GM18858 (cell line): ENCODE measurements at regions not wholly inside any gene's neighbourhood (a gene's known extent, or its start where the extent isn't known, plus 50 kb on each side); places are given as distances from the start of the nearest gene placed in this dataset.
"Not testable (repeated sequence)": the region's sequence is repeated elsewhere in the genome, so short reads cannot be mapped to it uniquely, and the experiment has no call there.

ENCODE experiments used
- ATAC-seq: cut with Tn5 transposase; IDR thresholded peaks from one replicate; pipeline ENCODE4 v1.9.1; 2021; ENCODE audit not compliant: unreplicated experiment

DNA sequence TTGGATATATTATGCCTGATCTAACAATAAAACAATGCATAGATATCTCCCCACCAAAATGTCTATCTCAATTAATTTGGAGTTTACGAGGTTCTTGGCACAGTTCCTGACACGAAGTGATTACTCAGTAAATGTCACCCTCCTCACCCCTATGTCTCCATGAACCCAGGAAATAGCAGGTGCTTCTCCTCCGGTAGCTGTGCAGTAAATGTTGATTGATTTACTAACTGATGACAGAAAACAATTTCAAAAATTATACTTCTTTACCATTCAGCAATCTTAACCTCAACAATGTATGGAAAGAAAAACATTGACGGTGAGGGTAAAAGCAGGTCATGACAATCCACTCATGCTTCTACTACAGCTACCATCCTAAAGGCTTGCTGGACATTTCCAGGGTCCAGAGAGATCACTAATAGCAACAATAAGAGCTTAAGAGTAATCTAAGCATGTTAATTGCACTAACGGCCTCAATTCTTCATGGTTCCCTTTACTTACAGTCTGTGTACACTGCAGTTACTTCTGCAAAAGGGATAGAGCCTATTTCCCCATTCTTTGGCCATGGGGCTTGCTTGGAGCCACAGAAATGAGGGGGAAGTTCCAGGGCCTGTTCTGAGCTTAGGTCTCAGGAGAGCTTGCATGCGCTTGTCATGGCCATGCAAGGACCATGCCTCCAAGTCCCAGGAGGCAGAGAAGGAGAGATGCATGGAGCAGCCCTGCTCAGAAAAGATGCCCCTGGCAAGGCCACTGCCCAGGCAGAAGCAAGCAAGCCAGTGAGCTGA lies 222.6 kb downstream of the ATP6V0E2 start:
- ATAC-seq, result not testable (repeated sequence)

DNA sequence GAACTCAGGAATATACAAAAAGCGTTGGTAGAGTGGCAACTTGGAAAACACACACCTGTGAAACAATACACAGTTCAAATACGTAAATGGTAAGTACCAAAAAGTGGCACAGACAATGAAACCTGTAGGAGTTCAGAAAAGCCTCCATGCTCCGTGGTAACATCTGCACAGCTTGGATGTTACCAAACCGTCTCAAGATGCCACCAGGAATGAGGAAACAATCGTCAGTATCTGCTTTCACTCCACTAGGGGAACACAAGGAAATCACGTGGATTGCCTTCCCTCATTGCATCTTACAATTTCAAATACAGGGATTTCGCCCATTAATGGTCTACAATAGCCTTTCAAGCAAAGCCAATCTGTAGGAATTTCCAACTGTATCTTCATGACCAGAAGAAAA lies 224.6 kb upstream of the LRRC61 start:
- ATAC-seq, result not testable (repeated sequence)

DNA sequence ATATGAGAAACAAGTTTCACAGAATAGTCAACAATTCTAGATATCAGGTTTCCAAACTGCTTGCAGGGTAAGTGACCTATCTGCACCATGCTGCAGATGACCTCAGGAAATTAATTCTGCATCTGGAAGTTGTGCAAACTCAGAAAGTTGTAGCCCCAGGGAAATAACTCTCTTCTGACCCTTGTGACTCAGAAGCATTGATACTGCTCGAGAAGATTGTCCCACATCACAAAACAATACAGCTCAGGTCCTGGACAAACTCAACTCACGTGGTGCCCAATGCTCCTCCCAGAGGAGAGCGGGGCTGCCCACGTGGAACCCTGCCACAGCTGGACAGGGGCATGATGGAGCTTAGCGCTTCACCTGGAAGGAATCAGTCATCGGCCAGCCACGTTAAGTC lies 221.9 kb upstream of the LRRC61 start:
- ATAC-seq, result not testable (repeated sequence)

DNA sequence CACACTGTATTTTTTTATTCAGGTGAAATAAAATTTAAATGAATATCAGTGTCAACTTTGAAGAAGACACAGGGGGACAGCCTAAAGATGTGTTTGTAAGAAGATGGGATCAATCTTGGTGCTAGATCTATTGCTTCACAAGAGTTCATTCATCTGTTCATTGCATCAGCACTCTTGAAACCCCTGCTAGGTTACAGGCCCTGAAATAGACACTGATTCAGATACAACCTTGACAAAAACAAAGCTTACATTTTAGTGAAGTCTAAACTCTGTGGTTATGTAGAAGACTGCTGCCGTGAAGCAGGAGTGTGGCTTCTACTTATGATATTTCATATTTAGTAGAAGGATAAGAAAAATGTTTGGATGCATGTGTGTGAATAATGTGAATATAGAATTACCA lies 215.9 kb upstream of the LRRC61 start:
- ATAC-seq, result not testable (repeated sequence)

DNA sequence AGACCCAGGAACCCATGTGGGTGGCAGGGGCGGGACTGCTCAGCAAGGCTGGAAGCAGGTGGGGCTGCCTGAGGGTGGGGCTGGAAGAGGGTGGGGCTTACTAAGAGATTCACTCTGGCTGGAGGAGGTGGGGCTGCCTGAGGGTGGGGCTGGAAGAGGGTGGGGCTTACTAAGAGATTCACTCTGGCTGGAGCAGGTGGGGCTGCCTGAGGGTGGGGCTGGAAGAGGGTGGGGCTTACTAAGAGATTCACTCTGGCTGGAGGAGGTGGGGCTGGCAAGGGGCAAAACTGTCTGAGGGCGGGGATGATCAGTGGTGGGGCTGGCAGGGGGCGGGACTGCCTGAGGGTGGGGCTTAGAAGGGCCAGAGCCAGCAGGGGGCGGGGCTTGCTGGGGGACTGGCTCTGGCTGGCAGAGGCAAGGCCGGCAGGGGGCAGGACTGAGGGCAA lies 212.8 kb upstream of the LRRC61 start:
- not testable (repeated sequence) for ATAC-seq

DNA sequence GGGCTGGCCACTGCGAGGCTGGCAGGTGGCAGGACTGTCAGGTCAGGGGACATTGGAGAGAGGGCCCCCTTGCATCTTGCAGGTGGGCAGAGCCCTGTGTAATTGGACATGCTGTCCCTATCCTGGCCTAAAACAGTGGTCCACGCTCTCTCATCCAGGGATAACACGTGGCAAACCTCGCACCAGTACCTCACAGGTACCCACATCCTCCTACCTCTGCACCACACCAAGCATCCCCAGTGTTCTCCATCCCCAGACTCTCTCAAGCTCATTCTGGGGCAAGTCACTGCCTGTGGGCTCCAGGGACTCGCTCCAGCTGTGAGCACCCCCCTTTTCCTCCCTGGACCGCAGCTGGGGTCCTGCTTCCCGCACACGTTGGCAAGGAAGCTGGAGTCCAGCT lies 212.3 kb upstream of the LRRC61 start:
- ATAC-seq, result not testable (repeated sequence)

DNA sequence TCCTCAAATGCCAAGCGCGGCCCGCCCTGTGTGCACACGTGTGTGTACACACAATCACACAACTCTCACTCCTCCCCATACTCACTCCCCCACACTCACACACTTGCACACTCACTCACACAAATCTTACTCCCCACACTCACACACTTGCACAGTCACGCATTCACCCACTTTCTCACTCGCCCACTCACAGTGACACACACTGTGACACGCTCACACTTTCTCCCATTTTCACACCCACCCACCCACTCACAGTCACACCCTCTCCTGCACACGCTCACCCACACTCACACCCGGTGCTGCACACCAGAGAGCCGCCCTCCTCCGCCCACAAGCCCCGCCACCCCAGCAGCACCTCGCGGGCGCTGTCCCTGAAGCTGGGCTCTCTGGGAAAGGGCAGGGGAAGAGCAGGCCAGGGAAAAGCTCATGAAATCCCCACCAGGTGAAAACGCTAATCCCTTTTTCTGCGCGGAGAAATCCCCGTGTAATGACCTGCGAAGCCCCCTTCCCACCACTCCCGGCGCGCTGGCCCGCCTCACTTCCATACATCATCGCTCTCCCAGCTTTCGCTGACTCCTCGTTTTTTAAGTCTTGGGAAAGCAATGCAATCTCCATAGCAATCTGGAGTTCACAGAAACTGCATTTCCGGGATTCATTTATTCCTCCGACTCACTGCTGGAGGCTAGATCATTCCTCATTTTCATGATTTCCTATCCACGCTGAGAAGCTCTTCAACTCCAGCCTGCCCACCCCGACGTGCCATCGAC lies 211.6 kb upstream of the LRRC61 start:
- ATAC-seq, result not testable (repeated sequence)

DNA sequence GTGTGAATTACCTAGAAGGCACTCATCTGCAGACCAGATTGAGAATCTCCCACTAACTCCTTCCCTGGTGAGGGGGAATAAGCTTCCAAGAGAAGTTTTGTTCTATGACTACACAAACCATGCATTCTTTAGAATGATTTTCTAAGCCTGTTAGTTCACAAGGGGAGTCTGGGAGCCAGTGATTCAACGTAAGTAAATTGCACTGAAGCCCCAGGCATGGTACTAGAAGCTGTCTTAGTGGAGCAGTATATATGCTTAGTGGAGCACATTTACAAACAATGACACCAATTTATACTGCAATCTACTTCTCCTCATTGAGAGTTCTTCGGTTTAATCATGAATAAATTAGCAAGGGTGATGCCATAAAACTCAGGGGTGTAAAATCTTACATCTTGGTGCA lies 209.9 kb upstream of the LRRC61 start:
- ATAC-seq, result not testable (repeated sequence)

DNA sequence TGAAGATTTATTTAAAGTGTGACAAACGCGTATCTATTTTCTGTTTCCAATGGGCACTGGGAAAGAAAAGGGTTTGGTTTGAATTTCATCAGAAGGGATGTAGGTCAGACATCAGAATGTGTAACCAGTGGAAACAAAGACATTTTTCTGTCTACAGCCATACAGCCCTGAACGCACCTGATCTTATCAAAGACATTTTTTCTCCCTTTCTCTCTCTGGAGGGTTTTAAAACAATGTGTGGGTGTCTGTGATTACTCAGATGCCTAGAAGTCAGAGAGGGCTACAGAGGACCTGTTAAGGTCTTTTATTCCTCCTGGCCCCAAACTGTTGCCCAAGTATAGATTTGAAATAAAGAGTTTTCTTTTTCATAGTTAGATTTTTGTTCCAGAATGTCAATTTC lies 208.6 kb upstream of the LRRC61 start:
- ATAC-seq, result not testable (repeated sequence)

DNA sequence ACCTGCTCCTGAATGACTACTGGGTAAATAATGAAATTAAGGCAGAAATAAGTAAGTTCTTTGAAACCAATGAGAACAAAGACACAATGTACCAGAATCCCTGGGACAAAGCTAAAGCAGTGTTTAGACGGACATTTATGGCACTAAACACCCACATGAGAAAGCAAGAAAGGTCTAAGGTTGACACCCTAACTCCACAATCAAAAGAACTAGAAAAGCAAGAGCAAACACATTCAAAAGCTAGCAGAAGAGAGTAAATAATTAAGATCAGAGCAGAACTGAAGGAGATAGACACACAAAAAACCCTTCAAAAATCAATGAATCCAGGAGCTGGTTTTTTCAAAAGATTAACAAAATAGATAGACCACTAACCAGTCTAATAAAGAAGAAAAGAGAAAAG lies 203.2 kb upstream of the LRRC61 start:
- not testable (repeated sequence) for ATAC-seq

DNA sequence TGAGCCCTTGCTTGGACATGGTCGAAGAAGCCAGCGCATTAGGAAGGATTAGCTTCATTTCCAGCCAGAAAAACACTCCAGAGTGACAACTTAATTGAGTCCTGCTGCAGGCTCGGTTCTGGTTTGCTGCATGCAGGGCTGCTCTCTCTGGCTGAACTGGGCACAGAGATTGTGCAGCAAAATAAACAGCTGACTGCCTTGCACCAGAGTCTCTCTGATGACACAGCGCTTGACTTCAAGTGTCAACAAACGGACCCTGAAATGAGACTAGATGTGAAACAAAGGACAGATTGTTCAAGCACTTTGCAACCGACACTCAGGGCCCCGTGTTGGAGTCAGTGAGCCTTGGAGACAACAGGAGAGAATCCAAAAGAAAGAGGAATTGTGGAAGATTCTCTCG lies 197.3 kb upstream of the LRRC61 start:
- not testable (repeated sequence) for ATAC-seq

DNA sequence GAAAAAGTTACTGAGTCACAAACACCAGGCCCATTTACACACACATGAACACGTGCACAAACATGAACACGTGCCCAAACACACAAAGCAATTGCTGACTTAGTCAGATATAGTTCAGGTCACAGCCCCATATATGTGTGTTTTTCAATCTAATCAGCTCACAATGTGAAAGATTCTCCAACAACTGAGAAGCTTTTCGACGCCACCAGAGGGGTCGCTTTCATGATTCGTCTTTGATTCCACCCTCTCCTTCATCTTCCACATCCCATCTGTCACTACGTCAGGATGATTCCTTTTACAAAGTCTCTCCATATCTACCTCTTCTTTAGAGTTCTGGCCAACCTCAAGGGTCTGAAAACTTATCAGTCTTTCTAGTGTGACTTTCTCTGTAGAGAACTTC lies 188.7 kb upstream of the LRRC61 start:
- not testable (repeated sequence) for ATAC-seq

DNA sequence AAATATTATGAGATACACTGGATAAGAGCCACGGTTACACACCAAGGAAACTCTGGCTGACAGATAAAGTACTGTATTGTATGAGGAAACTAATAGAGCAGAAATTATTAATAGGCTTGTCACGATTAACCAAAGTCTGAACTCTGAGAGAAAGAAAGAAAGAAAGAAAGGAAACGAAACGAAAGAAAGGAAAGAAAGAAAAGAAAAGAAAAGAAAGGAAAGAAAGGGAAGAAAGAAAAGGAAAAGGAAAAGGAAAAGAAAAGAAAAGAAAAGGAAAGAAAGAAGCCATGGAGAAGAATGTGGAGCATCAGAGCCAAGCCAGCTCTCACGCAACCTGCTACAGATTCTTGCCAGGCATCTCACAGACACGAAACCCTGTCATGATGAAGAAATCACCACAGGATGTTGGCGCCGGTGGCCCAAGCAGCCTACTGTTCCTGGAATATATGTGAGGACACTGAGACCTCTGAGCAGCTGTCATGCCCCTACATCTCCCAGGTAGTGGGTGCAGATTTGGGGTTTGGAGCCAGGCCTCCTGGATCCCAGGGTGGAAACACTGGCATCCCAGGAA lies 187.4 kb upstream of the LRRC61 start:
- not testable (repeated sequence) for ATAC-seq

DNA sequence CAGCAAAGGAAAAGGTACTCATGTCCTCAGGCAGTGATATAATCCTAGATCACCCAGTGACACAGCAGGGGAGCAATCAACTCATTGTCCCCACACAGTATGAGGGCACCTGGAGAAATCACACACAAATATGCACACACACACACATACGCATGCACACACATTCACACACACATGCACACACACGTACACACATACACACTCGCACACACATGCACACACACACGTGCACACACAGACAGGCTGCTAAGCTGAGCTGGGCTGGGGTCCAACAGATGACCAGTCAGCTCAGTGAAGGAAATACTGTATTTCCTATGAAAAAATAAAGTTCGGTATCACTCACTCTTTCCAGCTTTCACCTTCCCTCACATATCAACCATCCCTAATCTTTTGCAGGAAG lies 183.3 kb upstream of the LRRC61 start:
- not testable (repeated sequence) for ATAC-seq

DNA sequence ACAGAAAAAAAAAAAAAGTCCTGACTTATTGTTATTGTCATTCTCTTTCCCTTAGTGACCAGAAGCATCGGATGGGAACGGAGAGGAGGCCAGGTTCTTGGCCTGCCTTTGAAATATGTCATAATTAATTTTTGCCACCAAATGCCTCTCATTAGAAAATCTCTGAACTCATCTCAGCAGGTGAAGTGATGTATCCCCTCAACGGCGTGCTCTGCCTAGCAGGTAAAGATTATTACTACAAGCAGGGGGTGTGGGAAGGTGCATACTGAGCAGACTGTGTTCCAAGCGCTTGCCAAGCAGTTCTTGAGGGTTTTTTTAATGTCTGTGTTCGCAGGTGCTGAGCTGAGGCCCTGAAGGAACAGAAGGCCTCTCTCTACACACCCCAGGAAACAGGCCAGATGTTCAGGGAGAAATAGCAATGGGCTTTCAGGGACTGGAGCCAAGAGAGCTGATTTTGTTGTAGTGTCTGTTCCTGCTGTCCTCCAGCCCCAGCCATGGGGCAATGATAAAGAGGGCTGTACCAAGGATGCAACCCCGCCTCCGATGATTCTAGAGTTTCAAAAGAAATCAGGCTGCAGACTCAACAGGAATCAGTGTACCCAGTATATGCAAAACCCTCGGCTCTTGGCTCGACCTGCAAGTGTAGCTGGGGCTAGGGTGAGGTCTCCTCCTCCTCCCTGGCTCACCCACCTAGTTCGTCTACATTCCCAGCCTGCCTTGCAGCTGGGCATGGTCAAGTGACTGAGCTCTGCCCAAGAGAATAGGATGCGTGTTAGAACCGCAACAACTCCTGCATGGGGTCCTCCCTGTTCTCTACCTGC lies 181.4 kb upstream of the LRRC61 start:
- ATAC-seq, result not testable (repeated sequence)

DNA sequence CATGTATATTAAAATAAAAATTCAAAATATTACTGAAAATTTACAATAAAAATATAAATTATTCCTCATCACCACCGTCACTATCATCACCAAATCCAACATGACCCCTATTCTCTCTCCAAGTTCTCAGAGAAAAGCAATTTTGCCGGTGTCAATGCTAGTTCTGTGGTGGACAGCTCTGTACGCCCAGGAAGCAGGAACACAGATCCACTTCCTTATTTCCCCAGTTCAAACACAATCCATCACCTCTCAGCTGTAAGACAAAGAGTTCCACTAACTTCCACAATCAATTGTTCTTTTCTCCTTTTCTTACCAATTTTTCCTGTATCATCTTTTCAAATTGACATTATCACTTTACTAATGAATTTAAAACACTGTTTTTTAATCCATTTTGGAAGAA lies 177.0 kb upstream of the LRRC61 start:
- ATAC-seq, result not testable (repeated sequence)

DNA sequence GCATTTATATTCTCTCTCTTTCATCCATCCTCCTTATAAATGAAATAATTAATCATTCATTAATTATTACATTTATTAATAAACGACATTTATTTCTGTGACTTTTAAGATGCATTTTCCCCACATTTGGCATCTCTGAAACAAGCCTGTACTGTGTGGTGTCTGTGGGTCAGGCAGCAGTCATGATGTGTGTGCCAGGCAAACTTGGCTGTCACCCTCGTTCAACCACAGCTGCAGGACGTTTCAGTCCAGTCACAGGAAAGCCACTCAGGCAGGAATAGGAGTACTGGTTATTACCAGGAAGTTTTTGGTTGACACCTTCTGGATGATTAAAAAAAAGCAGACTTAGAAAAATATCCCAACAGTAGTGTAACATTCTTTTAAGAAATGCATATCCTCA lies 175.6 kb upstream of the LRRC61 start:
- not testable (repeated sequence) for ATAC-seq

DNA sequence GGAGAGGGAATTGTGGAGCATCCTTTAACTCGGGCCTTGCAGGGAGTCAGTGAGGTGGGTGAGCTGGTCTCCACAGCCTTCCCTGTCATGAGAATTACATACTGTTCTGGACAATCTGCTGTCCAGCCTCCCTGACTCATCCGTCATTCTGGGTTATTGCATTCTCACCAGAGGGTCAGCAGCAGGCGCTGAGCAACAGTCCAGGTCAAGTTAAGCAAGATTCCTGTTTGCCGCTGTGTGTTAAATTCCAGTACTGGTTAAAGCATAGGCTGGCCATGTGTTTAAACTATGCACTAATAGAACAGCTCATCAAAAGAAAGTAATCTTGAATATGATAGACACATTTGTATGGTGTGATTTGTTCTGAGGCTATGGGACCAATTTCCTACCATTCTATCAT lies 167.1 kb upstream of the LRRC61 start:
- ATAC-seq, result not testable (repeated sequence)

DNA sequence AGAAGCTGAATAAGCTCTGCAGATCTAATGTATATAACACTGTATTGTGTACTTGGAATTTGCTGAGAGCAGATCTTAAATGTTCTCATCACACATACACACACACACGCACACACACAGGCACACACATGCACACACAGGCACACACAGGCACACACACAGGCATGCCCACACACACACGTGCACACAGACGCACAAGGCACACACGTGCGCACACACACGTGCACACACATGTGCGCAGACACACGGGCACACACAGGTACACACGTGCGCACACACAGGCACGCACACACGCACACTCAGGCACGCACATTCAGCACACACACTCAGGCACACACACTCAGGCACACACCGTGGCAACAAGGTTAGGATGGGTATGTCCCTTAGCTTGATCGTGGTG lies 164.5 kb upstream of the LRRC61 start:
- not testable (repeated sequence) for ATAC-seq

DNA sequence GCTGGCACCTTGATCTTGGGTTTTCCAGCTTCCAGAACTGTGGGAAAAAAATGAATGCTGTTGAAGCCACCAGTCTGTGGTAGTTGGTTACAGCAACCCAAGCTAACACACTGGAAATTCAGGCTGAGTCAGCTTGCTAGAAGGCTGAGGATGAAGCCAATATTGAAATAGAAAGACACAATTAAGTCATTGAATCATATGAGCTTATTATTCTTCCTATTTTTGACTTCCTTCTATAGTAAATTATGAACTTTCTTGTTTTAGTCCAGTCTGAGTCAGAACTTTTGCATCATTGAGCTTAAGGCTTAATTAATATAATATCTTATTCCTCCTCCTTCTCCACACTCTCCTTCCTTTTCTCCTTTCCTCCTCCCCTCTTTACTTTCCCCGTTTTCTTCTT lies 153.6 kb upstream of the LRRC61 start:
- ATAC-seq, result not testable (repeated sequence)

DNA sequence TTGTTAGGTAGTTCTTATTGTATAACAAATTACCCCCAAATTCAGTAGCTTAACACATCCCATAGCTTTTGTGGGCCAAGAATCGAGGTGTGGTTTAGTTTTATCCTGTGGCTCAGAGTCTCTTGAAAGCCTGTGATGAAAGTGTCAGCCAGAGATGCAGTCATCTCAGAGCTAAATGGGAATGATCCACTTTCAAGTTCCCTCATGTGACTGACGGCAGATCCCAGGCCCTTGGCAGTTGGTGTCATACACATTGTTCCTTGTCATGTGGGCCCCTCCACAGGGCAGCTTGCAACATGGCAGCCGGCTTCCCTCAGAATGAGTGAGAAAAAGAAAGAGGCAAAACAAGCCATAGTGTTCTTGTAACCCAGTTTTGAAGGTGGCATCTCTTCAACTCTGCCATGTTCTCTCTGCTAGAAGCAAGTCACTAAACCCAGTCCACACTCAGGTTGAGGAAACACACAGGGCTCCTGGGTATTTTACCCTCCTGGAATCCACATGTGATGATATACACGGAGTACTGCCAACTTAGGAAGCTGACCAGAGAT lies 153.1 kb upstream of the LRRC61 start:
- not testable (repeated sequence) for ATAC-seq
